ENCODE measurements at regions not wholly inside any gene's neighbourhood (a gene's known extent, or its start where the extent isn't known, plus 50 kb on each side); places are given as distances from the start of the nearest gene placed in this dataset.

DNA sequence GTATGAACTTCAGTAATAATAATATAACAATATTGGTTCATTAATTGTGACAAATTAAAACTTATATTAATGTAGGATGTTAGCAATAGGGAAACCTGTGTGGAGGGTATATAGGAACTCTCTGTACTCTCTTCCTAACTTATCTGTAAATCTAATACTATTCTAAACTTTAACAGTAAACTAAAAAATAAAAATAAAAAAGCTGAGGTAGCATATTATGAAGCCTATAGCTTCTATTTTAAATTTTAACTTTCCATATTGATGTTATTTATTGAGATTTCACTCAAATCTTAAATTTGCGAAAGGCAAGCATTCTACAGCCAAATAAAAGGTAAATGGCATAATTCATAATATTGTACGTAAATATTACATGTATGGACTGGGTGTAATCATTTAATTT is 326.4 kb downstream of the MEI4 start:
- TF ChIP-seq, protein P1, sequence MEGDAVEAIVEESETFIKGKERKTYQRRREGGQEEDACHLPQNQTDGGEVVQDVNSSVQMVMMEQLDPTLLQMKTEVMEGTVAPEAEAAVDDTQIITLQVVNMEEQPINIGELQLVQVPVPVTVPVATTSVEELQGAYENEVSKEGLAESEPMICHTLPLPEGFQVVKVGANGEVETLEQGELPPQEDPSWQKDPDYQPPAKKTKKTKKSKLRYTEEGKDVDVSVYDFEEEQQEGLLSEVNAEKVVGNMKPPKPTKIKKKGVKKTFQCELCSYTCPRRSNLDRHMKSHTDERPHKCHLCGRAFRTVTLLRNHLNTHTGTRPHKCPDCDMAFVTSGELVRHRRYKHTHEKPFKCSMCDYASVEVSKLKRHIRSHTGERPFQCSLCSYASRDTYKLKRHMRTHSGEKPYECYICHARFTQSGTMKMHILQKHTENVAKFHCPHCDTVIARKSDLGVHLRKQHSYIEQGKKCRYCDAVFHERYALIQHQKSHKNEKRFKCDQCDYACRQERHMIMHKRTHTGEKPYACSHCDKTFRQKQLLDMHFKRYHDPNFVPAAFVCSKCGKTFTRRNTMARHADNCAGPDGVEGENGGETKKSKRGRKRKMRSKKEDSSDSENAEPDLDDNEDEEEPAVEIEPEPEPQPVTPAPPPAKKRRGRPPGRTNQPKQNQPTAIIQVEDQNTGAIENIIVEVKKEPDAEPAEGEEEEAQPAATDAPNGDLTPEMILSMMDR (conservative IDR thresholded peaks at IDR 0.05; ENCODE audit: low read depth, low read length): no peak
- DNase-seq (ENCODE audit: low read depth): no peak
- no peak overlapping the region for H3K4me3 ChIP-seq (ENCODE audit: low read length)

DNA sequence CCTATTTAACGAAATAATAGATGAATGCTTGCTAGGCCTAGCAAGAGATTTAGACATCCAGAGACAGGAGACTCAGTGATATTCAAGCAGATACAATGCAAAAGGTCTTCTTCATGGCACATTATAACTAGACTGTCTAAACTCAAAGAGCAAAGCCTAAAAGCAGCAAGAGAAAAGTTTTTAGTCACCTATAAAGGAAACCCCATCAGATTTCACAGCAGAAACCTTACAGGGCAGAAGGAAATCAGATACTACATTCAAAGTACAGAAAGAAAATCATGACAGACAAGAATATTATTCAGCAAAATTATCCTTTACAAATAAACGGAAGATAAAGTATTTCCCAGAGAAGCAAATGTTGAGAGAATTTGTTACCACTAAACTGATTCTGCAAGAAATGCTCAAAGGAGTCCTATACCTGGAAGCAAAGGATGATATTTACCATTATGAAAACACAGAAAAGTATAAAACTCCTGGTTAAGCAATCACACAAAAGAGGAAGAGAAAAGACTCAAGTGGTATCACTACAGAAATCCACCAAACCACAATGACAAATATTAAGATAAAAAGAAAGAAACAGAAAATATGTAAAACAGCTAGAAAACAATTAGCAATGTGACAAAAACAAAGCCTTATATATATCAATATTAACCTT is 333.7 kb downstream of the MEI4 start:
- no peak overlapping the region for H3K4me3 ChIP-seq (ENCODE audit: low read length)
- no peak for DNase-seq (ENCODE audit: low read depth)
- TF ChIP-seq, protein P1 (conservative IDR thresholded peaks at IDR 0.05; ENCODE audit: low read depth, low read length): no peak

DNA sequence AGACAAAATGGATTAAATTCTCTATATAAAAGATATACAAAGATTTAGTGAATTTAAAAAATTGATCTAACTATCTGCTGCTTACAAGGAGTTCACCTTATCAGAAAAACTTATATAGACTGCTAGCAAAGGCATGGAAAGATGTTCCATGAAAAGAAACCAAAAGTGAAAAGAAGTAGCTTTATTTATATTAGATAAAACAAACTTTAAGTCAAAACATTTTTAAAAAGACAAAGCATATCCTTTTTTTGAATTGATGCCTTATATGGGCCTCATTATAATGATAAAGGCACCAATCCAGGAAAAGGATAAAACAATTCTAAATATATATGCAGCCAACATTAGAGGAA is 334.2 kb downstream of the MEI4 start:
- no peak overlapping the region for H3K4me3 ChIP-seq (ENCODE audit: low read length)
- TF ChIP-seq, protein P1 (conservative IDR thresholded peaks at IDR 0.05; ENCODE audit: low read depth, low read length): no peak
- DNase-seq (ENCODE audit: low read depth): no peak

DNA sequence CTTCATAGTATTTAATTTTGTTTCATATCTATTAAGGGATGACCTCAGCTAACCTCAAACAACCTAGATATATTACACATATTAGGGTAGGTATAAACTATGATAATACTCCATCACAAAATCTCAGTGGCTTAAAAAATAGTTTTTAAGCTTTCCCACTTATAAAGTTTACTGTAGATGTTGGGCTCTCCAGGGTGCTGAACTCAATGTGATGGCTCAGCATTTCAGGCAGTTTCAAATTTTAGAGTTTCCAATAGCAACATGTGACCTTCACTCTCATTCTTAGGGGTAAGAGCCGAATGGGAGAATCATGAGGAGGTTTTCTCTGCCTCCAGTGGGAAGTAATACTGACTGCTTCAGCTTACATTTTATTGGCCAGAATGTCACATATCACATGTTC is 357.3 kb downstream of the MEI4 start:
- no peak overlapping the region for H3K4me3 ChIP-seq (ENCODE audit: low read length)
- DNase-seq (ENCODE audit: low read depth): no peak
- TF ChIP-seq, protein P1 (conservative IDR thresholded peaks at IDR 0.05; ENCODE audit: low read depth, low read length): no peak

DNA sequence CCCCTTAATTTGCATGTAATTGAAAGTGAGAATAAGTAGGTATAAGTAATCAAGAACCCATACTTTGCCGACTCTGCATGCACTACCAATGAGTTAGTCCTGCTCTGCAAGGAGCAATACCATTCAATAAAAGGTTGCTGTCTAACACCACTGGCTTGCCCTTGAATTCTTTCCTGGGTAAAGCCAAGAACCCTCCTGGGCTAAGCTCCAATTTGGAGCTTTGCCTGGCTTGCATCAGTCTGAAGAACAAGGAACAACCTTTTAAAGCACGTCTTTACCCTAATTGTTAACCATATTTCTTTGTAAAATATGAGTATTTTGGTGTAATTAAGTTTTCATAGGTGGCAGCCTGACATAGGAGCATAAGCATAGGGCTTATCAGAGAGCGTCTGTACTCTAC is 367.7 kb downstream of the MEI4 start:
- no peak for DNase-seq (ENCODE audit: low read depth)
- H3K4me3 ChIP-seq (ENCODE audit: low read length): no peak overlapping the region
- TF ChIP-seq, protein P1 (conservative IDR thresholded peaks at IDR 0.05; ENCODE audit: low read depth, low read length): no peak

DNA sequence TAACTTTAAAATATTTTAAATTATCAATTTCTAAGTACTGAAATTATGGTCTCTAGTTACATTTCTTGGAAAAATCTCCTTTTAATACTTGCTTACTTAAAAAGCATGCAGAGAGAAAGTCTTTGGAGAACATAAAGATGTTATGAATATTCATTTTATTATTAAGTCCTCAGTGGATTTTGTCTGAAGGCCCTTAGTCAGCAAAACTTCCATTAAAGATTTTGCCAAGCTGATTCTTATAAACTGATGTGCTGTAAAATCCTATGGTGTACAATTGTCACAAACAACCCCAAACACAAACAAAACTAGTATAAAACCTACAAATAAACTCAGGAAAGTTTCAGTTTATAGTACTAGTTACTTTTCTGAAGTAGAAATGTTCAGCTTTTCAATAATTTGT is 372.7 kb downstream of the MEI4 start:
- TF ChIP-seq, protein P1 (conservative IDR thresholded peaks at IDR 0.05; ENCODE audit: low read depth, low read length): no peak
- no peak for DNase-seq (ENCODE audit: low read depth)
- no peak overlapping the region for H3K4me3 ChIP-seq (ENCODE audit: low read length)

DNA sequence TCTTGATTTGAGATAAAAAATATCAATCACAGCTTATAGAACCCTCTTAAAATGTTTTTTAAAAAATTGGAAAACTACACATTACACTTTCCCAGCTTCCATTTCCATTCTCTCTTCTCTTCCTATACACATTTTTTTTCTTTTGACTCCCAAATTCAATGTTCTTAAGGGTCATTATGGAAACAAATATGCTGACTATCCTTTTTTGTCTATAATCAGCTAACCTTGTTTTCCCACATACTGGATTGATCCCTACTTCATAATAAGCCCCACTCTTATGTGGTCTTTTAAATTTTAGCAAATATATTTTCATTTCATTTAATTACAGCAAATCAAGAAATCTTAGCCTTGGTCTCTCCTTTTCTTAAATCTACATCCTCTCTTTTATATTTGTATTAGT is 378.4 kb downstream of the MEI4 start:
- H3K4me3 ChIP-seq (ENCODE audit: low read length): no peak overlapping the region
- DNase-seq (ENCODE audit: low read depth): no peak
- TF ChIP-seq, protein P1 (conservative IDR thresholded peaks at IDR 0.05; ENCODE audit: low read depth, low read length): no peak

Measured in retinal pigment epithelial cell (primary cell).